ENCODE measurements at regions not wholly inside any gene's neighbourhood (a gene's known extent, or its start where the extent isn't known, plus 50 kb on each side); places are given as distances from the start of the nearest gene placed in this dataset.

GRCh38 chr14:39548358-39548757, 116.1 kb upstream of the FBXO33 start (continued):
- no peak for TF ChIP-seq REST (IDR thresholded peaks at IDR 0.05; ENCODE audit: low read depth, low read length)
- TF ChIP-seq TCF12 (IDR thresholded peaks at IDR 0.05): no peak
- no peak for TF ChIP-seq ELF1 (IDR thresholded peaks at IDR 0.05)
- TF ChIP-seq NFIC (IDR thresholded peaks at IDR 0.05; ENCODE audit: borderline replicate concordance): no peak

- Histone ChIP-seq H2AFZ (ENCODE audit: low read depth) (no peak overlapping the region), H4K20me1 (ENCODE audit: insufficient read depth) (no peaks in the 10 kb centered on the region), H3K9ac (no peak overlapping the region), H3F3A (replicated peaks; ENCODE audit: insufficient read depth) (no peaks in the 10 kb centered on the region), H3K9me3 (no peaks in the 10 kb centered on the region), H3K27me3 (ENCODE audit: insufficient read depth) (no peaks in the 10 kb centered on the region), H3K79me2 (ENCODE audit: insufficient read depth) (no peaks in the 10 kb centered on the region), H3K4me3 (ENCODE audit: low read depth in 2 of 2, low read length in 1 of 2) (no peak overlapping the region), H3K4me1 (ENCODE audit: control insufficient read depth in 1 of 2, insufficient read depth in 2 of 2, low read depth in 1 of 2, low read length in 1 of 2) (no peaks in the 10 kb centered on the region), H3K9me2 (no peaks in the 10 kb centered on the region), H3K36me3 (replicated peaks in 1 of 2; ENCODE audit: control insufficient read depth in 1 of 2, insufficient read depth in 2 of 2, low read length in 1 of 2) (no peaks in the 10 kb centered on the region), H3K27ac (ENCODE audit: low read depth in 2 of 2, low read length in 1 of 2) (no peak overlapping the region), H3K4me2 (no peak overlapping the region)
- CTCF ChIA-PET: no interaction called here
- POLR2A ChIA-PET: no interaction called here
- WGBS (ENCODE audit: low lambda C conversion rate): 0% methylated on average over 3 of the region's 3 CpGs
- DNase-seq: no peak
- TF ChIP-seq NRF1 (IDR thresholded peaks at IDR 0.05; ENCODE audit: low read depth, low read length): no peak
- TF ChIP-seq YY1 (IDR thresholded peaks at IDR 0.05; ENCODE audit: low read depth): no peak
- TF ChIP-seq FOXJ3 (CRISPR knock-in tag; IDR thresholded peaks at IDR 0.05): no peak
- TF ChIP-seq PBX3 (IDR thresholded peaks at IDR 0.05): no peak
- no peak for TF ChIP-seq USF2 (IDR thresholded peaks at IDR 0.05; ENCODE audit: borderline replicate concordance, low read depth, low read length)
- TF ChIP-seq USF1 (IDR thresholded peaks at IDR 0.05; ENCODE audit: borderline replicate concordance, low read depth): no peak
- no peak for TF ChIP-seq SIN3A (IDR thresholded peaks at IDR 0.05; ENCODE audit: borderline replicate concordance, low read depth, low read length)
- no peak for TF ChIP-seq RAD21 (IDR thresholded peaks at IDR 0.05; ENCODE audit: low read length)
- no peak for TF ChIP-seq RFX5 (IDR thresholded peaks at IDR 0.05; ENCODE audit: low read length)
- no peak for TF ChIP-seq TEAD4 (IDR thresholded peaks at IDR 0.05; ENCODE audit: borderline replicate concordance, insufficient read depth)
- TF ChIP-seq ELF1 (IDR thresholded peaks at IDR 0.05): no peak
- no peak for TF ChIP-seq GABPA (IDR thresholded peaks at IDR 0.05; ENCODE audit: low read depth)
- TF ChIP-seq CTCF (IDR thresholded peaks at IDR 0.05): no peak
- no peak for TF ChIP-seq CHD2 (IDR thresholded peaks at IDR 0.05; ENCODE audit: low read length, partially characterized antibody)
- TF ChIP-seq REST (IDR thresholded peaks at IDR 0.05; ENCODE audit: low read depth, low read length): no peak
- no peak for TF ChIP-seq IRF3 (IDR thresholded peaks at IDR 0.05; ENCODE audit: low read depth, low read length)
- no peak for TF ChIP-seq MXI1 (IDR thresholded peaks at IDR 0.05; ENCODE audit: low read depth, low read length)
Observed at GRCh38 chr14:39547845-39548244, 115.6 kb upstream of the FBXO33 start.
